GM21447 (cell line): ENCODE measurements at regions not wholly inside any gene's neighbourhood (a gene's known extent, or its start where the extent isn't known, plus 50 kb on each side); places are given as distances from the start of the nearest gene placed in this dataset.

Source experiments
- ATAC-seq: cut with Tn5 transposase; IDR thresholded peaks from one replicate; pipeline ENCODE4 v1.9.1; 2021; ENCODE audit not compliant: unreplicated experiment

- no peak for ATAC-seq
These were observed 187.7 kb upstream of the LNX1 start for GRCh38 chr4:53779025-53779424.

GRCh38 chr4:53778155-53778554 lies 186.9 kb upstream of the LNX1 start:
- ATAC-seq = no peak

- no peak for ATAC-seq
These were observed 186.1 kb upstream of the LNX1 start for GRCh38 chr4:53777244-53777984.

- ATAC-seq = no peak
These were observed 184.9 kb upstream of the LNX1 start for GRCh38 chr4:53776141-53776540.

- ATAC-seq = no peak
These were observed 184.1 kb upstream of the LNX1 start for GRCh38 chr4:53775381-53775780.

GRCh38 chr4:53771326-53771725 lies 180.0 kb upstream of the LNX1 start:
- ATAC-seq = no peak

- no peak for ATAC-seq
These were observed 176.2 kb upstream of the LNX1 start for GRCh38 chr4:53767482-53767881.

GRCh38 chr4:53764761-53765490 lies 173.6 kb upstream of the LNX1 start:
- ATAC-seq = no peak

- ATAC-seq = no peak
These were observed 172.7 kb upstream of the LNX1 start for GRCh38 chr4:53763813-53764597.

- no peak for ATAC-seq
These were observed 164.4 kb upstream of the LNX1 start for GRCh38 chr4:53755656-53756055.

GRCh38 chr4:53752124-53752523 lies 160.8 kb upstream of the LNX1 start:
- no peak for ATAC-seq

GRCh38 chr4:53748328-53748772 lies 157.1 kb upstream of the LNX1 start:
- ATAC-seq = peak; percentile 89

GRCh38 chr4:53747401-53747800 lies 156.1 kb upstream of the LNX1 start:
- no peak for ATAC-seq

GRCh38 chr4:53744446-53745160 lies 153.3 kb upstream of the LNX1 start:
- ATAC-seq = no peak

- ATAC-seq = no peak
These were observed 143.5 kb upstream of the LNX1 start for GRCh38 chr4:53734584-53735353.

- ATAC-seq = no peak
These were observed 142.9 kb upstream of the LNX1 start for GRCh38 chr4:53734182-53734581.

- no peak for ATAC-seq
These were observed 141.4 kb upstream of the LNX1 start for GRCh38 chr4:53732661-53733060.

- ATAC-seq = no peak
These were observed 138.9 kb upstream of the LNX1 start for GRCh38 chr4:53730031-53730805.

- no peak for ATAC-seq
These were observed 130.8 kb upstream of the LNX1 start for GRCh38 chr4:53722110-53722509.

GRCh38 chr4:53721263-53721662 lies 130.0 kb upstream of the LNX1 start:
- ATAC-seq = no peak
